ENCODE measurements at regions not wholly inside any gene's neighbourhood (a gene's known extent, or its start where the extent isn't known, plus 50 kb on each side); places are given as distances from the start of the nearest gene placed in this dataset.

DNA sequence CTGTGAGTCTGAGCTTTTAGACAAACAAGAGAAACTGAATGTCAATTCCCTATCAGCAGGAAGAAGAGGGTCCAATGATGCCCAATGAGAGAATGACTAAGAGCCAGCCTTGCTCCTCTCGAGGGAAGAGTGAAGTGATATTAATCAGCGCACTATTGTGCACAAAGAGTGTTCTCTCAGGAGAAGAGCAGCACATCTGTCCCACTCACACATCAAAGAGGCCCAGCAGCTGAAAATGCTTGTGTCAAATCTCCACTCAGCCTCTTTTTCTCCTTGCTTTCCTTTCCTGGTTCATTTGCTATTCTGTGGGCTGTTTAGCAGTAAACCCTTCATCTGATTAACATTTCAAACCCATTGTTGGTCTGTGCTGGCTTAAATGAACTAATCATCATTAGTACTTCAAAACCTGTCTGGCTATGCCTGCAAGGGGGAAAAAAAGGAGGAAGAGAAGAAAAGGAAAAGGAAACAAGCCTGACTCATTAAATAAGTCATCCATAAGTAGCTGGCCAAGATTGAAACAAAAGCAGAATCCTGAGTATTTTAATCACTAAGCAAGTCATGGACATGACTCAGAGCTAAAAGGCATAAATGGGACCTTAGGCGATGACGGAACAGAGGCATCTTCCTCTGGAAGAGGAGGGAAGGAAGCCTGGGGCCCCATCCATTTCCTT lies 912.7 kb downstream of the TUSC7 start:
- Histone ChIP-seq H3K4me2 (ENCODE audit: insufficient read depth, low read length) (no peak overlapping the region), H3K79me2 (ENCODE audit: insufficient read depth, low read length) (no peaks in the 10 kb centered on the region), H3K9ac (ENCODE audit: low read depth, low read length) (no peak overlapping the region), H3K9me3 (ENCODE audit: insufficient read depth, low read length, severe bottlenecking) (no peaks in the 10 kb centered on the region), H3K4me3 (ENCODE audit: low read depth in 1 of 2, low read length in 2 of 2) (no peak overlapping the region), H3K4me1 (ENCODE audit: insufficient read depth, low read length) (no peaks in the 10 kb centered on the region), H3K36me3 (ENCODE audit: insufficient read depth, low read length) (no peaks in the 10 kb centered on the region), H2AFZ (ENCODE audit: low read depth, low read length) (no peak overlapping the region), H3K27me3 (ENCODE audit: insufficient read depth, low read length, poor library complexity) (no peaks in the 10 kb centered on the region), H4K20me1 (ENCODE audit: insufficient read depth, low read length) (no peaks in the 10 kb centered on the region), H3K27ac (ENCODE audit: low read length) (no peak overlapping the region)
- no peak for TF ChIP-seq EZH2 (IDR thresholded peaks at IDR 0.05; ENCODE audit: borderline replicate concordance, low read depth, low read length, severe bottlenecking)
- no peak for TF ChIP-seq CTCF (IDR thresholded peaks at IDR 0.05; ENCODE audit: borderline replicate concordance, extremely low read depth, low read length, poor library complexity, severe bottlenecking)
- DNase-seq: no peak
- ATAC-seq (ENCODE audit: insufficient read depth, low read depth): no peak

DNA sequence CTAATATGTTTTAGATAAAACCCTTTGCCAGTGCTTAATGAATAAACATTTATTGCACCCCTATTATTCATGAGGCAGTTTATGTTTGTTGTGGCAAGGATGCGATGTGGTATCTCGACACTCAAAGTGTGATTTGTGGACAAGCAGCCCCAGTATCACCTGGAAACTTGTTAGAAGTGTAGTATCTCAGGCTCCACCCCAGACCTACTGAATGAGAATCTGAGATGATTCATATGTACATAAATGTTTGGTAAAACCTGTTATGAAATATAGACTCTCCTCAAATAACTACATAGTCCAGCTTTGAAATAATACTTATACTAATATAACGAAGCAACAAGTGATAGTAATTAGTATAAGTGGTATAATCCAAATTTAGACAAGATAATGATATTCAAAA lies 914.8 kb downstream of the TUSC7 start:
- Histone ChIP-seq H3K9ac (ENCODE audit: low read depth, low read length) (no peak overlapping the region), H3K27me3 (ENCODE audit: insufficient read depth, low read length, poor library complexity) (no peaks in the 10 kb centered on the region), H3K4me3 (ENCODE audit: low read depth in 1 of 2, low read length in 2 of 2) (no peak overlapping the region), H3K27ac (ENCODE audit: low read length) (no peak overlapping the region), H2AFZ (ENCODE audit: low read depth, low read length) (no peak overlapping the region), H3K9me3 (ENCODE audit: insufficient read depth, low read length, severe bottlenecking) (no peaks in the 10 kb centered on the region), H3K4me2 (ENCODE audit: insufficient read depth, low read length) (no peak overlapping the region), H3K36me3 (ENCODE audit: insufficient read depth, low read length) (no peaks in the 10 kb centered on the region), H4K20me1 (ENCODE audit: insufficient read depth, low read length) (no peaks in the 10 kb centered on the region), H3K79me2 (ENCODE audit: insufficient read depth, low read length) (no peaks in the 10 kb centered on the region), H3K4me1 (ENCODE audit: insufficient read depth, low read length) (no peaks in the 10 kb centered on the region)
- ATAC-seq (ENCODE audit: insufficient read depth, low read depth) (no peak), DNase-seq (no peak)
- TF ChIP-seq CTCF (IDR thresholded peaks at IDR 0.05; ENCODE audit: borderline replicate concordance, extremely low read depth, low read length, poor library complexity, severe bottlenecking): no peak

GRCh38 chr3:117625174-117625573 lies 915.6 kb downstream of the TUSC7 start:
- no peaks in the 10 kb centered on the region for H3K9me3 ChIP-seq (ENCODE audit: insufficient read depth, low read length, severe bottlenecking)
- H3K4me1 ChIP-seq (ENCODE audit: insufficient read depth, low read length): no peaks in the 10 kb centered on the region
- H3K4me3 ChIP-seq (ENCODE audit: low read depth in 1 of 2, low read length in 2 of 2): no peak overlapping the region
- ATAC-seq (ENCODE audit: insufficient read depth, low read depth) (no peak), DNase-seq (no peak)
- no peak overlapping the region for H3K27ac ChIP-seq (ENCODE audit: low read length)
- H3K4me2 ChIP-seq (ENCODE audit: insufficient read depth, low read length): no peak overlapping the region
- no peak for TF ChIP-seq EZH2 (IDR thresholded peaks at IDR 0.05; ENCODE audit: borderline replicate concordance, low read depth, low read length, severe bottlenecking)
- no peak for TF ChIP-seq CTCF (IDR thresholded peaks at IDR 0.05; ENCODE audit: borderline replicate concordance, extremely low read depth, low read length, poor library complexity, severe bottlenecking)
- H3K36me3 ChIP-seq (ENCODE audit: insufficient read depth, low read length): no peaks in the 10 kb centered on the region
- H3K9ac ChIP-seq (ENCODE audit: low read depth, low read length): no peak overlapping the region
- no peak overlapping the region for H2AFZ ChIP-seq (ENCODE audit: low read depth, low read length)
- H3K27me3 ChIP-seq (ENCODE audit: insufficient read depth, low read length, poor library complexity): no peaks in the 10 kb centered on the region
- no peaks in the 10 kb centered on the region for H4K20me1 ChIP-seq (ENCODE audit: insufficient read depth, low read length)
- H3K79me2 ChIP-seq (ENCODE audit: insufficient read depth, low read length): no peaks in the 10 kb centered on the region

- TF ChIP-seq EZH2 (IDR thresholded peaks at IDR 0.05; ENCODE audit: borderline replicate concordance, low read depth, low read length, severe bottlenecking): no peak
- TF ChIP-seq CTCF (IDR thresholded peaks at IDR 0.05; ENCODE audit: borderline replicate concordance, extremely low read depth, low read length, poor library complexity, severe bottlenecking): no peak
- no peak for DNase-seq
- H2AFZ ChIP-seq (ENCODE audit: low read depth, low read length): no peak overlapping the region
- no peak overlapping the region for H3K4me2 ChIP-seq (ENCODE audit: insufficient read depth, low read length)
- no peak overlapping the region for H3K9ac ChIP-seq (ENCODE audit: low read depth, low read length)
- H3K27ac ChIP-seq (ENCODE audit: low read length): no peak overlapping the region
- H3K4me3 ChIP-seq (ENCODE audit: low read depth in 1 of 2, low read length in 2 of 2): no peak overlapping the region
- no peaks in the 10 kb centered on the region for H3K4me1 ChIP-seq (ENCODE audit: insufficient read depth, low read length)
- ATAC-seq (ENCODE audit: insufficient read depth, low read depth): no peak
- H3K27me3 ChIP-seq (ENCODE audit: insufficient read depth, low read length, poor library complexity): no peaks in the 10 kb centered on the region
- no peaks in the 10 kb centered on the region for H4K20me1 ChIP-seq (ENCODE audit: insufficient read depth, low read length)
- H3K36me3 ChIP-seq (ENCODE audit: insufficient read depth, low read length): no peaks in the 10 kb centered on the region
- no peaks in the 10 kb centered on the region for H3K79me2 ChIP-seq (ENCODE audit: insufficient read depth, low read length)
- no peaks in the 10 kb centered on the region for H3K9me3 ChIP-seq (ENCODE audit: insufficient read depth, low read length, severe bottlenecking)
Observed at GRCh38 chr3:117626577-117626976, 917.0 kb downstream of the TUSC7 start.
